ENCODE measurements at regions not wholly inside any gene's neighbourhood (a gene's known extent, or its start where the extent isn't known, plus 50 kb on each side); places are given as distances from the start of the nearest gene placed in this dataset.

- H3K79me2 ChIP-seq (ENCODE audit: insufficient read depth, low read length): no peaks in the 10 kb centered on the region
- H3K4me2 ChIP-seq (ENCODE audit: low read depth, low read length): no peak overlapping the region
- H4K20me1 ChIP-seq (ENCODE audit: insufficient read depth, low read length): no peaks in the 10 kb centered on the region
- ATAC-seq: no peak
- H3K9me3 ChIP-seq (ENCODE audit: low read length): peaks cover 12% of the 10 kb centered on the region; the same call in 1 of the 2 replicates
- peak; percentile 50; the same call in 1 of the 2 replicates for TF ChIP-seq BCL6 (CRISPR knock-in tag; IDR thresholded peaks at IDR 0.05)
- no peak for TF ChIP-seq CBX1 (IDR thresholded peaks at IDR 0.05; ENCODE audit: low read depth)
- no peak overlapping the region for H3K27ac ChIP-seq (ENCODE audit: extremely low read length, insufficient read depth, low read length)
- in situ Hi-C loops (cut with HindIII; ENCODE audit: extremely low pct_ligation_motif_present, low pct_unique_long_range_greater_than_20kb) (no loop called here), intact Hi-C loops (cut with micrococcal nuclease; ENCODE audit: unreplicated experiment) (no loop called here)
- no peaks in the 10 kb centered on the region for H3K4me1 ChIP-seq (ENCODE audit: insufficient read depth, low read length)
- FAIRE-seq: no peak
- no peaks in the 10 kb centered on the region for H3K27me3 ChIP-seq (ENCODE audit: control insufficient read depth in 1 of 2, insufficient read depth in 2 of 2, low read length in 2 of 2)
- no peak overlapping the region for H2AFZ ChIP-seq (ENCODE audit: low read length)
- no TSS peak for BruUV-seq (replicated peaks)
- WGBS (ENCODE audit: low lambda C conversion rate): 0% methylated on average over 1 of the region's 1 CpG
- H3K4me3 ChIP-seq (replicated peaks in 1 of 3; ENCODE audit: insufficient read depth in 1 of 3, low read depth in 2 of 3, low read length in 3 of 3): no peak overlapping the region
- DNase-seq (ENCODE audit: low spot score): no peak
- H3K9ac ChIP-seq (ENCODE audit: insufficient read depth, low read depth, low read length): no peak overlapping the region
- no peaks in the 10 kb centered on the region for H3K36me3 ChIP-seq (replicated peaks in 1 of 2; ENCODE audit: control insufficient read depth in 1 of 2, insufficient read depth in 2 of 2, low read length in 2 of 2)
- CTCF ChIA-PET (ENCODE audit: low intra/inter-chr PET ratio, low total read pairs): no interaction called here
- POLR2A ChIA-PET: no interaction called here
Measured at GRCh38 chr4:22063613-22064012, 115.0 kb upstream of the KCNIP4 start.

- intact Hi-C loops (cut with micrococcal nuclease; ENCODE audit: unreplicated experiment): no loop called here
- Histone ChIP-seq H3K4me1 (ENCODE audit: insufficient read depth, low read length) (no peaks in the 10 kb centered on the region), H3K27ac (ENCODE audit: extremely low read length, insufficient read depth, low read length) (no peak overlapping the region), H3K36me3 (replicated peaks in 1 of 2; ENCODE audit: control insufficient read depth in 1 of 2, insufficient read depth in 2 of 2, low read length in 2 of 2) (no peaks in the 10 kb centered on the region), H3K79me2 (ENCODE audit: insufficient read depth, low read length) (no peaks in the 10 kb centered on the region), H3K27me3 (ENCODE audit: control insufficient read depth in 1 of 2, insufficient read depth in 2 of 2, low read length in 2 of 2) (no peaks in the 10 kb centered on the region), H2AFZ (ENCODE audit: low read length) (no peak overlapping the region), H3K4me2 (ENCODE audit: low read depth, low read length) (no peak overlapping the region), H3K9me3 (ENCODE audit: low read length) (peaks cover 19% of the 10 kb centered on the region), H3K9ac (ENCODE audit: insufficient read depth, low read depth, low read length) (no peak overlapping the region), H4K20me1 (ENCODE audit: insufficient read depth, low read length) (no peaks in the 10 kb centered on the region), H3K4me3 (replicated peaks in 1 of 3; ENCODE audit: insufficient read depth in 1 of 3, low read depth in 2 of 3, low read length in 3 of 3) (no peak overlapping the region)
- ATAC-seq: no peak
- BruUV-seq (replicated peaks): no TSS peak
- no peak for DNase-seq (ENCODE audit: low spot score)
- FAIRE-seq: no peak
- ChIA-PET CTCF (ENCODE audit: low intra/inter-chr PET ratio, low total read pairs) (no interaction called here), POLR2A (no interaction called here)
- WGBS (ENCODE audit: low lambda C conversion rate): 29% methylated on average over 3 of the region's 3 CpGs
- in situ Hi-C loops (cut with HindIII; ENCODE audit: extremely low pct_ligation_motif_present, low pct_unique_long_range_greater_than_20kb): no loop called here
- TF ChIP-seq, protein P1, sequence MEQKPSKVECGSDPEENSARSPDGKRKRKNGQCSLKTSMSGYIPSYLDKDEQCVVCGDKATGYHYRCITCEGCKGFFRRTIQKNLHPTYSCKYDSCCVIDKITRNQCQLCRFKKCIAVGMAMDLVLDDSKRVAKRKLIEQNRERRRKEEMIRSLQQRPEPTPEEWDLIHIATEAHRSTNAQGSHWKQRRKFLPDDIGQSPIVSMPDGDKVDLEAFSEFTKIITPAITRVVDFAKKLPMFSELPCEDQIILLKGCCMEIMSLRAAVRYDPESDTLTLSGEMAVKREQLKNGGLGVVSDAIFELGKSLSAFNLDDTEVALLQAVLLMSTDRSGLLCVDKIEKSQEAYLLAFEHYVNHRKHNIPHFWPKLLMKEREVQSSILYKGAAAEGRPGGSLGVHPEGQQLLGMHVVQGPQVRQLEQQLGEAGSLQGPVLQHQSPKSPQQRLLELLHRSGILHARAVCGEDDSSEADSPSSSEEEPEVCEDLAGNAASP (CRISPR knock-in tag; IDR thresholded peaks at IDR 0.05; ENCODE audit: borderline replicate concordance): no peak
- TF ChIP-seq CSRNP2 (CRISPR knock-in tag; conservative IDR thresholded peaks at IDR 0.05; ENCODE audit: low read depth): no peak
- TF ChIP-seq ZNF160 (CRISPR knock-in tag; IDR thresholded peaks at IDR 0.05): no peak
- TF ChIP-seq, protein P2, sequence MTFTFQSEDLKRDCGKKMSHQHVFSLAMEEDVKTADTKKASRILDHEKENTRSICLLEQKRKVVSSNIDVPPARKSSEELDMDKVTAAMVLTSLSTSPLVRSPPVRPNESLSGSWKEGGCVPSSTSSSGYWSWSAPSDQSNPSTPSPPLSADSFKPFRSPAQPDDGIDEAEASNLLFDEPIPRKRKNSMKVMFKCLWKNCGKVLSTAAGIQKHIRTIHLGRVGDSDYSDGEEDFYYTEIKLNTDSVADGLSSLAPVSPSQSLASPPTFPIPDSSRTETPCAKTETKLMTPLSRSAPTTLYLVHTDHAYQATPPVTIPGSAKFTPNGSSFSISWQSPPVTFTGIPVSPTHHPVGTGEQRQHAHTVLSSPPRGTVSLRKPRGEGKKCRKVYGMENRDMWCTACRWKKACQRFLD (CRISPR knock-in tag; IDR thresholded peaks at IDR 0.05; ENCODE audit: borderline replicate concordance): no peak
- no peak for TF ChIP-seq DR1 (CRISPR knock-in tag; IDR thresholded peaks at IDR 0.05)
Measured at GRCh38 chr4:22062676-22063075, 114.1 kb upstream of the KCNIP4 start.
